Fibroblast of the aortic adventitia (primary cell): ENCODE measurements at regions not wholly inside any gene's neighbourhood (a gene's known extent, or its start where the extent isn't known, plus 50 kb on each side); places are given as distances from the start of the nearest gene placed in this dataset.

Experiments used
- DNase-seq: peaks from one replicate; pipeline ENCODE4 v3.0.0-alpha.2; 2010; ENCODE audit warnings: low read depth
- H3K4me3 ChIP-seq: 2 replicates; pipeline ENCODE4 v1.5.1; 2011; ENCODE audit warnings: low read depth, mild to moderate bottlenecking, control low read depth, low read length, moderate library complexity
- TF ChIP-seq, protein P1 (sequence below): IDR thresholded peaks from 2 replicates; pipeline ENCODE4 v1.5.1; 2011; ENCODE audit warnings: mild to moderate bottlenecking, low read length, control low read depth, inconsistent platforms; ENCODE audit not compliant: insufficient read depth

- TF ChIP-seq, protein P1, sequence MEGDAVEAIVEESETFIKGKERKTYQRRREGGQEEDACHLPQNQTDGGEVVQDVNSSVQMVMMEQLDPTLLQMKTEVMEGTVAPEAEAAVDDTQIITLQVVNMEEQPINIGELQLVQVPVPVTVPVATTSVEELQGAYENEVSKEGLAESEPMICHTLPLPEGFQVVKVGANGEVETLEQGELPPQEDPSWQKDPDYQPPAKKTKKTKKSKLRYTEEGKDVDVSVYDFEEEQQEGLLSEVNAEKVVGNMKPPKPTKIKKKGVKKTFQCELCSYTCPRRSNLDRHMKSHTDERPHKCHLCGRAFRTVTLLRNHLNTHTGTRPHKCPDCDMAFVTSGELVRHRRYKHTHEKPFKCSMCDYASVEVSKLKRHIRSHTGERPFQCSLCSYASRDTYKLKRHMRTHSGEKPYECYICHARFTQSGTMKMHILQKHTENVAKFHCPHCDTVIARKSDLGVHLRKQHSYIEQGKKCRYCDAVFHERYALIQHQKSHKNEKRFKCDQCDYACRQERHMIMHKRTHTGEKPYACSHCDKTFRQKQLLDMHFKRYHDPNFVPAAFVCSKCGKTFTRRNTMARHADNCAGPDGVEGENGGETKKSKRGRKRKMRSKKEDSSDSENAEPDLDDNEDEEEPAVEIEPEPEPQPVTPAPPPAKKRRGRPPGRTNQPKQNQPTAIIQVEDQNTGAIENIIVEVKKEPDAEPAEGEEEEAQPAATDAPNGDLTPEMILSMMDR: no peak
- peak; percentile 86 for DNase-seq
- no peak overlapping the region for H3K4me3 ChIP-seq
These were observed 78.9 kb upstream of the EGR2 start for GRCh38 chr10:62895063-62895462.

- TF ChIP-seq, protein P1: no peak
- no peak overlapping the region for H3K4me3 ChIP-seq
- DNase-seq: no peak
These were observed 78.0 kb upstream of the EGR2 start for GRCh38 chr10:62894156-62894555.

DNA sequence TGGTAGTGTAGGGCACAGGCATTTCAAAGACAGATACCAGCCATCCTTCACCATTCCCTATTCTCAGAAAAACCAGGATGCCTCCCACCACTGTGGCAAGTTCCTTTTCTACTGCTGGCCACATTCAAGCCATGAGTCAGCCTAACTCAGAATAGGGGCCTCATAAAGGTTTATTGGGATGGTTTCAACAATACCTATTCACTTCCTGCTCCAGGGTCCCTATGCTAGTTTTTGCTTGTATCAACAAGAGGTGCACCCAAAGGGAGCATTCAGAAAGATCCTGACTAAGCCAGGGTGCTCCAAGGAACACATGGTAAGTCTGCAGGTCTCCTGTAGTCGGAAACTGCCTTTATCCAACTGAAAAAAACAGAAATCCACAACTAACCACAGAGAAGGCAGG is 76.9 kb upstream of the EGR2 start:
- no peak for DNase-seq
- TF ChIP-seq, protein P1: no peak
- H3K4me3 ChIP-seq: no peak overlapping the region

DNA sequence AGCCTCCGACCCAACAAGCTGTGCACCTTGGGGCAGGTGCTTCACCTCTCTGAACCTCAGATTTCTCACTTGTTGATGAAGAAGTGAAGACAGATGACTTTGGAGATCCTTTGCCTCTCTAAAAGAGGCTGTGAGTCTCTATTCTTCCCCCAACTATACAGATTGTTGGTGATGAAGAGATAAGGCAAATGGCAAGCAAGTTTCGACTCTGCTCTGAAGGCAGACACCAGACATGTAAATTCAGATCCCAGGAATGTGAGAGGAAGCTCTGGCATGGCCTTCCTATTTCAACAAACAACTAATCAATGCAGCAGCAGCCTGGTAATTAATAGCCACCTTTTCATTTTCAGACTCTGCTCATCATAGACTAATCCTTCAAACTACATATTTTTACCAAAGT is 74.2 kb upstream of the EGR2 start:
- no peak overlapping the region for H3K4me3 ChIP-seq
- TF ChIP-seq, protein P1: no peak
- DNase-seq: no peak

- DNase-seq: no peak
- no peak overlapping the region for H3K4me3 ChIP-seq
- TF ChIP-seq, protein P1: no peak
These were observed 71.5 kb upstream of the EGR2 start for GRCh38 chr10:62887642-62888041.

DNA sequence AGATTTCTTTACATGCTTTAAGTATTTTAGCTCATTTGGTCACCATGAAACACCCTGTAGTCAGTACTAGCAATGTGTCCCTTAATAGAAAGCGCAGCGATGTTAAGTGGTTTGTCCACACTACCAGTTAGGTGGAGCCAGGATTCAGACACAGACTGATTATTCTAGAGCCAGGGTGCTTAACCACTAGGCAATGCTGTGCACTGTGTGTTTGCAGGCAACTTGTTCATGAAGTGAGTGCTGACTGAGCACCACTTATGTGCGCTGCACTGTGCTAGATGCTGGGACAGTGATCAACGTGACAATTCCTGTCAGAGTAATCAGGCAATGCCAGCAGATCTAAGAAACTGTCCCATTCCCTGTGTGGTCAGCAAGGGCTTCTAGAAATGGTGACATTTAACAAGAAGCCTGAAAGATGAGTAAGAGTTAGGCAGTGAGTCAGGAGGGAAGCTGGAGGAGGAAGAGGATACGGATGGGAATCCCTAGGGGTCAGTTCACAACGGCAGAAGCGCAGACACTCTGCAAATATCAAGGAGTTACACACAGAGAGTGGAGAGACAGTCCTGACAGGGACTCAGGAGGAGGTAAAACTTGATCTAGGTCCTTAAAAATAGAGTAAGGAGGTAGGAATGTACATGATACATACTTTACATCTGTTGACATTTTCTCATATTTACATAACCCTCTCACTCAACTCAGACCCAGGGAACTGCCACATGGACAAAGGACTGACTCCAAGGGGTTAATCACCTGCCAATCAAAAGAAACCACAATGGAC is 69.7 kb upstream of the EGR2 start:
- TF ChIP-seq, protein P1: no peak
- H3K4me3 ChIP-seq: no peak overlapping the region
- peak; percentile 30 for DNase-seq

- no peak for DNase-seq
- TF ChIP-seq, protein P1: no peak
- H3K4me3 ChIP-seq: no peak overlapping the region
These were observed 64.0 kb upstream of the EGR2 start for GRCh38 chr10:62880162-62880561.
